Lung (tissue), 11 donors: ENCODE measurements at regions not wholly inside any gene's neighbourhood (a gene's known extent, or its start where the extent isn't known, plus 50 kb on each side); places are given as distances from the start of the nearest gene placed in this dataset.

Experiments used
- ATAC-seq: fragments of 200-7000 bp; cut with Tn5 transposase; one replicate; pipeline ENCODE4 v1.9.1; 2020; ENCODE audit warnings: moderate number of reproducible peaks; ENCODE audit not compliant: insufficient read depth, low FRiP score
- DNase-seq, 3 donors: peaks; one replicate each; pipeline ENCODE4 v3.0.0-alpha.2; 2013 to 2017
- H3K27ac ChIP-seq, 2 donors: one replicate each; pipeline ENCODE4 v1.5.1; 2013; ENCODE audit warnings: mild to moderate bottlenecking in 2 of 2, moderate library complexity in 2 of 2, control low read depth in 1 of 2, inconsistent platforms in 1 of 2, low read depth in 1 of 2, low read length in 1 of 2
- H3K27me3 ChIP-seq, 3 donors: one replicate each; pipeline ENCODE4 v1.5.1; 2013; ENCODE audit warnings: low read length in 2 of 3; ENCODE audit not compliant: control insufficient read depth in 3 of 3, insufficient read depth in 3 of 3
- H3K36me3 ChIP-seq, 4 donors: one replicate each; pipeline ENCODE4 v1.5.1; 2013; ENCODE audit warnings: low read length in 4 of 4, mild to moderate bottlenecking in 1 of 4, moderate library complexity in 1 of 4; ENCODE audit not compliant: control insufficient read depth in 4 of 4, insufficient read depth in 4 of 4
- H3K4me1 ChIP-seq, 5 donors: one replicate each; pipeline ENCODE4 v1.5.1; 2013; ENCODE audit warnings: low read length in 5 of 5, mild to moderate bottlenecking in 2 of 5, moderate library complexity in 1 of 5; ENCODE audit not compliant: control insufficient read depth in 5 of 5, insufficient read depth in 5 of 5
- H3K4me3 ChIP-seq: one replicate; pipeline ENCODE4 v1.5.1; 2013; ENCODE audit warnings: mild to moderate bottlenecking, control low read depth, moderate library complexity
- H3K9ac ChIP-seq, 2 donors: one replicate each; pipeline ENCODE4 v1.5.1; 2013; ENCODE audit warnings: low read length in 2 of 2, control low read depth in 1 of 2; ENCODE audit not compliant: insufficient read depth in 1 of 2
- H3K9me3 ChIP-seq, 4 donors: one replicate each; pipeline ENCODE4 v1.5.1; 2013; ENCODE audit warnings: low read length in 3 of 4, mild to moderate bottlenecking in 1 of 4, moderate library complexity in 1 of 4; ENCODE audit not compliant: control insufficient read depth in 4 of 4, insufficient read depth in 3 of 4
- WGBS, 2 donors: extraction: QIAGEN DNeasy Blood & Tissue Kit; methylation state at CpG; one replicate each; pipeline ENCODE4 v1.1.7; 2013; 5-methylcytosine and 5-hydroxymethylcytosine counted together
- TF ChIP-seq, protein P1 (sequence below): IDR thresholded peaks from 2 replicates; pipeline ENCODE4 v1.5.1; 2012; ENCODE audit warnings: mild to moderate bottlenecking; ENCODE audit errors: control extremely low read depth, extremely low read depth
- donor health status: control.
- donor health status: control.
- donor health status: Bipolar disorder and iron deficiency.
- donor health status: healthy.
- donor health status: DM: yes; HTN: yes; CAD: no.

DNA sequence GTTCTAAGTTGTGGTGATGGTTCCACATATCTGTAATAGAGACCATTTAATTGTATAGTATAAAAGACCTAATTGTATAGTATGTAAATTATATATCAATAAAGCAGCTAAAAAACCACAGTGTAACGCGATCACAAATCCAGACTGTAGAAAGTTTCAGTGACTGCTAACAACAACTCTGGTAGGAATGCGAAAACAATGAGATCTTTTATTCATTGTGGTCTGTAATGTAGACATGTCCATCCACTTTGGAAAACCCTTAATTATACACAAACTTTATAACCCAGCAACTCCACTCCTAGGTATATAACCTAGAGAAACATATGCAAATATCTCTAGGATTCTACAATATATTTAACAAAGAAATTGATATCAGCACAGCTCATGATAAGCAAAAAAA lies 549.5 kb downstream of the SLITRK1 start:
- Histone ChIP-seq H3K4me3 (no peak overlapping the region), H3K27ac (no peak overlapping the region), H3K4me1 (no peaks in the 10 kb centered on the region), H3K36me3 (no peaks in the 10 kb centered on the region), H3K9me3 (no peaks in the 10 kb centered on the region), H3K9ac (no peak overlapping the region), H3K27me3 (no peaks in the 10 kb centered on the region)
- ATAC-seq (no peak), DNase-seq (no peak)
- 93 to 96% methylated on average over 3 of the region's 3 CpGs for WGBS, 2 donors
- TF ChIP-seq, protein P1, sequence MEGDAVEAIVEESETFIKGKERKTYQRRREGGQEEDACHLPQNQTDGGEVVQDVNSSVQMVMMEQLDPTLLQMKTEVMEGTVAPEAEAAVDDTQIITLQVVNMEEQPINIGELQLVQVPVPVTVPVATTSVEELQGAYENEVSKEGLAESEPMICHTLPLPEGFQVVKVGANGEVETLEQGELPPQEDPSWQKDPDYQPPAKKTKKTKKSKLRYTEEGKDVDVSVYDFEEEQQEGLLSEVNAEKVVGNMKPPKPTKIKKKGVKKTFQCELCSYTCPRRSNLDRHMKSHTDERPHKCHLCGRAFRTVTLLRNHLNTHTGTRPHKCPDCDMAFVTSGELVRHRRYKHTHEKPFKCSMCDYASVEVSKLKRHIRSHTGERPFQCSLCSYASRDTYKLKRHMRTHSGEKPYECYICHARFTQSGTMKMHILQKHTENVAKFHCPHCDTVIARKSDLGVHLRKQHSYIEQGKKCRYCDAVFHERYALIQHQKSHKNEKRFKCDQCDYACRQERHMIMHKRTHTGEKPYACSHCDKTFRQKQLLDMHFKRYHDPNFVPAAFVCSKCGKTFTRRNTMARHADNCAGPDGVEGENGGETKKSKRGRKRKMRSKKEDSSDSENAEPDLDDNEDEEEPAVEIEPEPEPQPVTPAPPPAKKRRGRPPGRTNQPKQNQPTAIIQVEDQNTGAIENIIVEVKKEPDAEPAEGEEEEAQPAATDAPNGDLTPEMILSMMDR, result no peak

DNA sequence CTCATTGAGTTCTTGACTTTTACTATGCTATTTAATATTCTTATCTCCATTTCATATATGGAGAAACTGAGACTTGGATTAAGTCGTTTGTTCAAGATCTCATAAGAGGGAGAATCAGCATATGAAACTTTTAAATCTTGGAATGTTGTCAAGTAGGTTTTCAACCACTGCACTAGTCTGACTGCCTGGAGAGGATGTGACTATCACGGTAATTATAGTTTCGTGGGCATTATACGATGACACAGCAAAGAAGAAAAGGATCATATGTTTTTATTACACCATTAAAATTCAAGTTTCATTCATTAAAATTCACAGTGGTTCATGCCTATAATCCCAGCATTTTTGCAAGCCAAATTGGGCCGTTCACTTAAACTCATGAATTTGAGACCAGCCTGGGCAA lies 555.2 kb downstream of the SLITRK1 start:
- H3K9ac ChIP-seq, result no peak overlapping the region
- ATAC-seq (no peak), DNase-seq (no peak)
- no peak overlapping the region for H3K4me3 ChIP-seq
- H3K9me3 ChIP-seq, result no peaks in the 10 kb centered on the region
- H3K4me1 ChIP-seq, result no peaks in the 10 kb centered on the region
- TF ChIP-seq, protein P1, result no peak
- H3K27me3 ChIP-seq, result no peaks in the 10 kb centered on the region
- no peaks in the 10 kb centered on the region for H3K36me3 ChIP-seq
- H3K27ac ChIP-seq, result no peak overlapping the region
- 77 to 81% methylated on average over 5 of the region's 5 CpGs for WGBS, 2 donors

DNA sequence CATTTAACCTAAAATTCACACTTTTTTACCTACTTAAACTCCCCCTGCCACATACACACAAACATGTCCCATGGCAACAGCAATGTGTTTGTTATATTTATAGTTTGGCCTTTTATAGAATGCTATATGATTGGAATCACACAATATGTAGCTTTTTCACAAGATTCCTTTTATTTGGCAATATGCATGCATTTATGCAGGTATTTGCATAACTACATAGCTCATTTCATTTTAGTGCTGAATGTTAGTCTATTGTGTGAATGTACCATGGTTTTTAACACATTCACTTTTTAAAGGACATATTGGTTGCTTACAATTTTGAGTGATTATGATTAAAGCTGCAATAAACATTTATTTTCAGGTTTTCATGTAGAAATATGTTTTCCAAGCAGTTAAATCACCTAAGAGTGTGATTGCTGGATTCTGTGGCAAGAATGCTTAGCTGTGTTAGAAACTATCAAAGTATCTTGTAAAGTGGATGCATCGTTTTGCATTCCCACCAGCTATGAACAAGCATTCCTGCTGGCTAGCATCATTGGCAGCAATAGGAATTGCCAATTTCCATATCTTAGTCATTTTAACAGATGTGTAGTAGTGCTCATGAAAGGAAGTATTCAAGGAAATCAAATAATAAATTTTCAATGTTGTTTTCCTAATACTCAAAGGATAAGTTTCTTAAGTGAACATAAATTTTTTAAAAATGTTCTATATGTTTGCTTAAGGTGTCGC lies 557.0 kb downstream of the SLITRK1 start:
- H3K4me1 ChIP-seq, result no peaks in the 10 kb centered on the region
- no peak overlapping the region for H3K9ac ChIP-seq
- H3K36me3 ChIP-seq, result no peaks in the 10 kb centered on the region
- H3K9me3 ChIP-seq, result no peaks in the 10 kb centered on the region
- no peaks in the 10 kb centered on the region for H3K27me3 ChIP-seq
- H3K4me3 ChIP-seq, result no peak overlapping the region
- DNase-seq (no peak), ATAC-seq (no peak)
- no peak overlapping the region for H3K27ac ChIP-seq
- TF ChIP-seq, protein P1, result no peak
- 80 to 85% methylated on average over 2 of the region's 2 CpGs for WGBS, 2 donors
